ENCODE measurements at regions not wholly inside any gene's neighbourhood (a gene's known extent, or its start where the extent isn't known, plus 50 kb on each side); places are given as distances from the start of the nearest gene placed in this dataset.

GRCh38 chr17:79439493-79439892 is 171.4 kb downstream of the RBFOX3 start:
- TF ChIP-seq CTCF (conservative IDR thresholded peaks at IDR 0.05), result no peak
- no peak for TF ChIP-seq ZFX (IDR thresholded peaks at IDR 0.05)
- H3K27ac ChIP-seq, result no peak overlapping the region

GRCh38 chr17:79438546-79439334 is 172.1 kb downstream of the RBFOX3 start:
- TF ChIP-seq ZFX (IDR thresholded peaks at IDR 0.05) (no peak), CTCF (conservative IDR thresholded peaks at IDR 0.05) (no peak)
- no peak overlapping the region for H3K27ac ChIP-seq

- TF ChIP-seq CTCF (conservative IDR thresholded peaks at IDR 0.05), result no peak
- no peak overlapping the region for H3K27ac ChIP-seq
Measured at GRCh38 chr17:79438058-79438457, 172.8 kb downstream of the RBFOX3 start.

- TF ChIP-seq ZFX (IDR thresholded peaks at IDR 0.05) (no peak), CTCF (conservative IDR thresholded peaks at IDR 0.05) (no peak)
- H3K27ac ChIP-seq, result no peak overlapping the region
Measured at GRCh38 chr17:79437081-79437480, 173.8 kb downstream of the RBFOX3 start.

GRCh38 chr17:79435962-79436361 is 174.9 kb downstream of the RBFOX3 start:
- no peak for TF ChIP-seq CTCF (conservative IDR thresholded peaks at IDR 0.05)
- H3K27ac ChIP-seq, result no peak overlapping the region

- no peak for TF ChIP-seq ZFX (IDR thresholded peaks at IDR 0.05)
- TF ChIP-seq CTCF (conservative IDR thresholded peaks at IDR 0.05), result no peak
- H3K27ac ChIP-seq, result no peak overlapping the region
Measured at GRCh38 chr17:79435296-79435695, 175.6 kb downstream of the RBFOX3 start.

- no peak overlapping the region for H3K27ac ChIP-seq
- TF ChIP-seq ZFX (IDR thresholded peaks at IDR 0.05) (no peak), CTCF (conservative IDR thresholded peaks at IDR 0.05) (no peak)
Measured at GRCh38 chr17:79434215-79434614, 176.6 kb downstream of the RBFOX3 start.

Data from C4-2B (cell line).